ENCODE measurements at regions not wholly inside any gene's neighbourhood (a gene's known extent, or its start where the extent isn't known, plus 50 kb on each side); places are given as distances from the start of the nearest gene placed in this dataset.

DNA sequence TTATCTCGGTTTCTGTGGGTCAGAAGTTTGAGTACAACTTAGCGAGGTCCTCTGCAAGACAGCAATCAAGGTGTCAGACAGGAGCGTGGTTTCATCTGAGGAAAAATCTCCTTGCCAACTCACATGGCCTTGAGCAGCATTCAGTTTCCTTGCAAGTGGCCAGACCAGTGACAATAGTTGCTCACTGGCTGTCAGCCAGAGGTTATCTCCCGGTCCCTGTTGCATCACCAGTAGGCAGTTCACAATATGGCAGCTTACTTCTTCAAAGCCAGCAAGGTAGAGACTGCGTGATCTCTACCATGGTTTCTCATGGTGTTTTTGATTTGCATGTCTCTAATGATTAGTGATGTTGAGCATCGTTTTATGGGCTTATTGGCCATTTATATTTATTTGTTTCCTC, 143.8 kb upstream of the DAAM1 start:
- TF ChIP-seq, protein P1, sequence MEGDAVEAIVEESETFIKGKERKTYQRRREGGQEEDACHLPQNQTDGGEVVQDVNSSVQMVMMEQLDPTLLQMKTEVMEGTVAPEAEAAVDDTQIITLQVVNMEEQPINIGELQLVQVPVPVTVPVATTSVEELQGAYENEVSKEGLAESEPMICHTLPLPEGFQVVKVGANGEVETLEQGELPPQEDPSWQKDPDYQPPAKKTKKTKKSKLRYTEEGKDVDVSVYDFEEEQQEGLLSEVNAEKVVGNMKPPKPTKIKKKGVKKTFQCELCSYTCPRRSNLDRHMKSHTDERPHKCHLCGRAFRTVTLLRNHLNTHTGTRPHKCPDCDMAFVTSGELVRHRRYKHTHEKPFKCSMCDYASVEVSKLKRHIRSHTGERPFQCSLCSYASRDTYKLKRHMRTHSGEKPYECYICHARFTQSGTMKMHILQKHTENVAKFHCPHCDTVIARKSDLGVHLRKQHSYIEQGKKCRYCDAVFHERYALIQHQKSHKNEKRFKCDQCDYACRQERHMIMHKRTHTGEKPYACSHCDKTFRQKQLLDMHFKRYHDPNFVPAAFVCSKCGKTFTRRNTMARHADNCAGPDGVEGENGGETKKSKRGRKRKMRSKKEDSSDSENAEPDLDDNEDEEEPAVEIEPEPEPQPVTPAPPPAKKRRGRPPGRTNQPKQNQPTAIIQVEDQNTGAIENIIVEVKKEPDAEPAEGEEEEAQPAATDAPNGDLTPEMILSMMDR (IDR thresholded peaks at IDR 0.05; ENCODE audit: low read length) = no peak
- no peak for TF ChIP-seq EZH2 (IDR thresholded peaks at IDR 0.05; ENCODE audit: borderline replicate concordance, low read length)

Data from OCI-LY1 (cell line).